HCT116 (cell line): ENCODE measurements at regions not wholly inside any gene's neighbourhood (a gene's known extent, or its start where the extent isn't known, plus 50 kb on each side); places are given as distances from the start of the nearest gene placed in this dataset.

Experiments used
- ATAC-seq: fragments of 200-7000 bp; cut with Tn5 transposase; 2 replicates; pipeline ENCODE4 v1.9.1; 2020; ENCODE audit warnings: mild to moderate bottlenecking, moderate library complexity
- BruUV-seq: library from RNA; stranded (reverse); fragments of 400-500 nt; replicated peaks from 2 replicates; lab custom pipeline; 2021; lab: Mats Ljungman, UMichigan
- CTCF ChIA-PET: fragments of 300-600 bp; sonication (Branson Sonifier 250); formaldehyde crosslinking; loops from one replicate; lab custom pipeline; 2021; ENCODE audit warnings: antibody characterized with exemption; lab: Charles Lee
- POLR2A ChIA-PET: fragments of 300-600, 350-600 bp; sonication (Branson Sonifier 250); formaldehyde crosslinking; loops from one replicate; lab custom pipeline; 2021; ENCODE audit warnings: antibody characterized with exemption; lab: Charles Lee
- RAD21 ChIA-PET, 2 experiments: fragments of 300-600 bp; sonication (Branson Sonifier 250); formaldehyde crosslinking; loops; one replicate each; lab custom pipeline; 2023; ENCODE audit warnings: low total read pairs in 2 of 2; ENCODE audit not compliant: uncharacterized antibody in 2 of 2, unreplicated experiment in 2 of 2, low non-redundant PET in 1 of 2; lab: Charles Lee
- DNase-seq: peaks from one replicate; pipeline ENCODE4 v3.0.0-alpha.2; 2010; ENCODE audit warnings: low read depth, low spot score
- H2AFZ ChIP-seq: fragments of 200-600 bp; shearing (Covaris generic), sonication (generic); 2 replicates; pipeline ENCODE4 v1.6.1; 2017; ENCODE audit warnings: low read depth, mixed run types, mixed read lengths, antibody characterized with exemption, low read length; ENCODE audit not compliant: poor library complexity, severe bottlenecking
- H3K27ac ChIP-seq: 2 replicates; pipeline ENCODE4 v1.5.1; 2012; ENCODE audit warnings: low read depth, low read length
- H3K27me3 ChIP-seq: fragments of 200-600 bp; sonication (generic); 2 replicates; pipeline ENCODE4 v1.6.1; 2016; ENCODE audit warnings: mixed run types, low read length, mixed read lengths; ENCODE audit not compliant: insufficient read depth
- H3K36me3 ChIP-seq, 2 experiments: fragments of 200-500 bp in 1 of 2; fragments of 200-600 bp in 1 of 2; sonication (Bioruptor generic) in 1 of 2; sonication (generic) in 1 of 2; 2 replicates each; pipeline versions ENCODE4 v1.5.1 to v1.6.1; 2014 to 2016; ENCODE audit warnings: low read length in 2 of 2, inconsistent platforms in 1 of 2, mixed read lengths in 1 of 2, mixed run types in 1 of 2; ENCODE audit not compliant: insufficient read depth in 2 of 2, control insufficient read depth in 1 of 2
- H3K4me1 ChIP-seq, 2 experiments: fragments of 200-600 bp in 1 of 2; sonication (generic) in 1 of 2; 2 replicates each; pipeline versions ENCODE4 v1.5.1 to v1.6.1; 2012 to 2017; ENCODE audit warnings: low read length in 2 of 2, inconsistent platforms in 1 of 2, mild to moderate bottlenecking in 1 of 2, mixed read lengths in 1 of 2, mixed run types in 1 of 2, moderate library complexity in 1 of 2; ENCODE audit not compliant: insufficient read depth in 2 of 2, control insufficient read depth in 1 of 2
- H3K4me2 ChIP-seq: fragments of 200-600 bp; sonication (generic); 2 replicates; pipeline ENCODE4 v1.6.1; 2017; ENCODE audit warnings: mixed run types, low read length, mixed read lengths
- H3K4me3 ChIP-seq, 2 experiments: fragments of 200-600 bp in 1 of 2; sonication (generic) in 1 of 2; replicated peaks in 1 of 2; 2 replicates each; pipeline ENCODE4 v1.5.1; 2011 to 2016; ENCODE audit warnings: low read length in 2 of 2, control low read depth in 1 of 2, low read depth in 1 of 2, mild to moderate bottlenecking in 1 of 2, mixed read lengths in 1 of 2, mixed run types in 1 of 2
- H3K79me2 ChIP-seq: fragments of 200-600 bp; sonication (generic); 2 replicates; pipeline ENCODE4 v1.6.1; 2017; ENCODE audit warnings: mild to moderate bottlenecking, mixed run types, low read length, moderate library complexity, mixed read lengths; ENCODE audit not compliant: insufficient read depth
- H3K9ac ChIP-seq: fragments of 200-600 bp; sonication (generic); 2 replicates; pipeline ENCODE4 v1.6.1; 2016; ENCODE audit warnings: low read length, mixed read lengths
- H3K9me2 ChIP-seq: fragments of 200-600 bp; sonication (generic), shearing (Covaris generic); 2 replicates; pipeline ENCODE4 v1.6.1; 2017; ENCODE audit warnings: mixed run types, mild to moderate bottlenecking, moderate library complexity; ENCODE audit not compliant: insufficient read depth
- H3K9me3 ChIP-seq, 2 experiments: fragments of 200-500 bp in 1 of 2; fragments of 200-600 bp in 1 of 2; sonication (Bioruptor generic) in 1 of 2; sonication (generic) in 1 of 2; 2 replicates each; pipeline ENCODE4 v1.6.1; 2014 to 2017; ENCODE audit warnings: low read length in 2 of 2, mixed read lengths in 2 of 2, inconsistent platforms in 1 of 2, low read depth in 1 of 2, mild to moderate bottlenecking in 1 of 2, mixed run types in 1 of 2, moderate library complexity in 1 of 2; ENCODE audit not compliant: control insufficient read depth in 1 of 2, insufficient read depth in 1 of 2
- H4K20me1 ChIP-seq: fragments of 200-600 bp; sonication (generic), shearing (Covaris generic); 2 replicates; pipeline ENCODE4 v1.6.1; 2017; ENCODE audit warnings: mixed run types, mild to moderate bottlenecking, moderate library complexity; ENCODE audit not compliant: insufficient read depth
- CBX3 ChIP-seq: IDR thresholded peaks from 2 replicates; pipeline ENCODE4 v1.6.1; 2012; ENCODE audit warnings: low read depth
- CEBPB ChIP-seq: IDR thresholded peaks from 2 replicates; pipeline ENCODE4 v1.6.1; 2012; ENCODE audit warnings: low read depth
- EGR1 ChIP-seq: IDR thresholded peaks from 2 replicates; pipeline ENCODE4 v1.6.1; 2012; ENCODE audit warnings: low read depth
- EZH2 ChIP-seq: fragments of 200-600 bp; sonication (generic); IDR thresholded peaks from 2 replicates; pipeline ENCODE4 v1.6.1; 2017; ENCODE audit warnings: antibody characterized with exemption, mixed run types
- FOSL1 ChIP-seq: IDR thresholded peaks from 2 replicates; pipeline ENCODE4 v1.6.1; 2012; ENCODE audit warnings: low read depth
- JUND ChIP-seq: IDR thresholded peaks from 2 replicates; pipeline ENCODE4 v1.6.1; 2012
- POLR2AphosphoS5 ChIP-seq: IDR thresholded peaks from 2 replicates; pipeline ENCODE4 v1.6.1; 2011; ENCODE audit warnings: mild to moderate bottlenecking, low read depth, low read length, moderate library complexity
- RAD21 ChIP-seq: IDR thresholded peaks from 2 replicates; pipeline ENCODE4 v1.6.1; 2012; ENCODE audit warnings: low read depth, mild to moderate bottlenecking
- SIN3A ChIP-seq: IDR thresholded peaks from 2 replicates; pipeline ENCODE4 v1.6.1; 2012; ENCODE audit warnings: low read depth
- SRF ChIP-seq: IDR thresholded peaks from 2 replicates; pipeline ENCODE4 v1.6.1; 2012; ENCODE audit warnings: low read depth
- TCF7L2 ChIP-seq: IDR thresholded peaks from 2 replicates; pipeline ENCODE4 v1.7.0; 2011; ENCODE audit warnings: borderline replicate concordance, inconsistent platforms; ENCODE audit not compliant: insufficient read depth, insufficient read length; ENCODE audit errors: extremely low read depth
- YY1 ChIP-seq: IDR thresholded peaks from 2 replicates; pipeline ENCODE4 v1.6.1; 2011; ENCODE audit warnings: low read length, low read depth, moderate library complexity, mild to moderate bottlenecking; ENCODE audit not compliant: insufficient replicate concordance; ENCODE audit errors: extremely low read depth
- ZFX ChIP-seq: fragments of 450-650 bp; IDR thresholded peaks from 2 replicates; pipeline ENCODE4 v1.6.1; 2017
- ZNF274 ChIP-seq: fragments of 200-500 bp; sonication (Bioruptor generic); IDR thresholded peaks from 2 replicates; pipeline ENCODE4 v1.6.1; 2014; ENCODE audit warnings: mild to moderate bottlenecking, low read depth, low read length, inconsistent platforms
- intact Hi-C: fragments of 100-400 bp; cut with micrococcal nuclease; formaldehyde crosslinking; loops from 2 replicates; pipeline ENCODE4 v1.10.0; 2022
- TF ChIP-seq, protein P1 (sequence below): IDR thresholded peaks from 2 replicates; pipeline ENCODE4 v1.6.1; 2011; ENCODE audit warnings: mild to moderate bottlenecking, low read length, moderate library complexity; ENCODE audit not compliant: insufficient replicate concordance; ENCODE audit errors: extremely low read depth
- TF ChIP-seq, protein P2 (sequence below): IDR thresholded peaks from 2 replicates; pipeline ENCODE4 v1.6.1; 2012; ENCODE audit warnings: low read depth

DNA sequence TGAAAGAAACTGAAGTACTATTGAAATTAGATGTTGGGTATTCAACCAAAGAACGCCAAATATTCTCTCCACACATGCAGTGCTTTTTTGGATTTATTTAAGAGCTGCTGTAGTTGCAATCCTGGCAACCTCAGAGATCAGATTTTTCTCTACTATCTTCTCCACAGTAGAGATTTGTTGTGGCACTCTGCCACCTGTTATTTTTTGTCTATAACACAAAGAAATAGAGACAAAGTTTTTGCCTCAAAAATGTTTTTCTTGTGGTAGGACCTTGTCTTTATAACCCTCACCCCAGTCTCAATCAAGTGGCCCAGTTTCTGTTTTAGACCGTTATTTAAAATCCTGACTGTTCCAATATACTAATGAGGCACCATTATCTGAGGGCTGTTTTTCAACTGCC, 79.4 kb downstream of the SCG2 start:
- POLR2A ChIA-PET: interaction anchor here (1.1 kb wide), 1 partner anchor 15 kb away, joined by 3 read pairs; no protein-coding TSS in a partner anchor
- no peaks in the 10 kb centered on the region; a peak in 1 of 4 replicates for H3K36me3 ChIP-seq
- no peak for DNase-seq

DNA sequence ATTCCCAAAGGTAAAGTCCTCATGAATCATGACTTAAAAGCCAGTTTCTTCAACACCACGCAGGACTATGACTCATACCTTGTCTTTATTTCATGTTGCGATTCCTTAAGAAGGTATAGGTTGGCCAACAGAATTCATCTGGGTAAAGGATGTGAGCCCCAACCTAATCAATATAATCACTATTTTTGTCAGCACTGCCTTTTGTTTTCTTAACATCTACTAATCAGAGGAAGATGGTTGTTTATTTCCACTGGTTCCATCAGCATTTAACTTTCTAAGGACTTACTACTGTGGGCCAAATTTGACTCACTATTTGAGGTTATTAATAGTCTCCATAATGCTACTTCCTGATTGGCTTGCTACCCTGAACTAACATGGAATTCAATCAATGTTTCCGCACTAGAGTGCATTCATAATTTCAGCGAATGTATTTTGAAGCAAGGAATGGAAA, 78.6 kb downstream of the SCG2 start:
- H3K27me3 ChIP-seq: no peaks in the 10 kb centered on the region
- no peaks in the 10 kb centered on the region; a peak in 1 of 4 replicates for H3K36me3 ChIP-seq
- ChIA-PET POLR2A (no interaction called here), CTCF (no interaction called here), RAD21 (no interaction called here)
- H3K9me2 ChIP-seq: no peaks in the 10 kb centered on the region
- no peaks in the 10 kb centered on the region for H3K79me2 ChIP-seq
- peak; percentile 94 for DNase-seq
- peaks cover 50 to 58% of the 10 kb centered on the region in 2 experiments for H3K4me1 ChIP-seq
- H4K20me1 ChIP-seq: no peaks in the 10 kb centered on the region
- H3K4me2 ChIP-seq: peak overlapping the region; percentile 62
- H3K9me3 ChIP-seq: no peaks in the 10 kb centered on the region
- peak overlapping the region; percentile 36 for H3K9ac ChIP-seq
- intact Hi-C loops: loop anchor here (10.0 kb wide), 1 partner anchor 549 kb away; no protein-coding TSS in a partner anchor
- BruUV-seq: no TSS peak
- H3K4me3 ChIP-seq: peak overlapping the region in 1 of 2 experiments; percentile 4; a peak in 1 of 4 replicates
- H3K27ac ChIP-seq: peak overlapping the region; percentile 96
- H2AFZ ChIP-seq: no peak overlapping the region
- peak; percentile 83 for ATAC-seq
- peak; percentile 80 for TF ChIP-seq SRF
- no peak for TF ChIP-seq ZFX
- no peak for TF ChIP-seq YY1
- TF ChIP-seq RAD21: peak; percentile 39; the same call in 1 of the 2 replicates
- TF ChIP-seq SIN3A: peak; percentile 52; the same call in 1 of the 2 replicates
- peak; percentile 82 for TF ChIP-seq TCF7L2
- peak; percentile 95 for TF ChIP-seq FOSL1
- TF ChIP-seq ZNF274: no peak
- peak; percentile 83 for TF ChIP-seq CBX3
- no peak for TF ChIP-seq EZH2
- TF ChIP-seq, protein P1, sequence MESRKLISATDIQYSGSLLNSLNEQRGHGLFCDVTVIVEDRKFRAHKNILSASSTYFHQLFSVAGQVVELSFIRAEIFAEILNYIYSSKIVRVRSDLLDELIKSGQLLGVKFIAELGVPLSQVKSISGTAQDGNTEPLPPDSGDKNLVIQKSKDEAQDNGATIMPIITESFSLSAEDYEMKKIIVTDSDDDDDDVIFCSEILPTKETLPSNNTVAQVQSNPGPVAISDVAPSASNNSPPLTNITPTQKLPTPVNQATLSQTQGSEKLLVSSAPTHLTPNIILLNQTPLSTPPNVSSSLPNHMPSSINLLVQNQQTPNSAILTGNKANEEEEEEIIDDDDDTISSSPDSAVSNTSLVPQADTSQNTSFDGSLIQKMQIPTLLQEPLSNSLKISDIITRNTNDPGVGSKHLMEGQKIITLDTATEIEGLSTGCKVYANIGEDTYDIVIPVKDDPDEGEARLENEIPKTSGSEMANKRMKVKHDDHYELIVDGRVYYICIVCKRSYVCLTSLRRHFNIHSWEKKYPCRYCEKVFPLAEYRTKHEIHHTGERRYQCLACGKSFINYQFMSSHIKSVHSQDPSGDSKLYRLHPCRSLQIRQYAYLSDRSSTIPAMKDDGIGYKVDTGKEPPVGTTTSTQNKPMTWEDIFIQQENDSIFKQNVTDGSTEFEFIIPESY: no peak
- peak; percentile 76; the same call in 1 of the 2 replicates for TF ChIP-seq CEBPB
- TF ChIP-seq JUND: peak; percentile 93
- TF ChIP-seq, protein P2, sequence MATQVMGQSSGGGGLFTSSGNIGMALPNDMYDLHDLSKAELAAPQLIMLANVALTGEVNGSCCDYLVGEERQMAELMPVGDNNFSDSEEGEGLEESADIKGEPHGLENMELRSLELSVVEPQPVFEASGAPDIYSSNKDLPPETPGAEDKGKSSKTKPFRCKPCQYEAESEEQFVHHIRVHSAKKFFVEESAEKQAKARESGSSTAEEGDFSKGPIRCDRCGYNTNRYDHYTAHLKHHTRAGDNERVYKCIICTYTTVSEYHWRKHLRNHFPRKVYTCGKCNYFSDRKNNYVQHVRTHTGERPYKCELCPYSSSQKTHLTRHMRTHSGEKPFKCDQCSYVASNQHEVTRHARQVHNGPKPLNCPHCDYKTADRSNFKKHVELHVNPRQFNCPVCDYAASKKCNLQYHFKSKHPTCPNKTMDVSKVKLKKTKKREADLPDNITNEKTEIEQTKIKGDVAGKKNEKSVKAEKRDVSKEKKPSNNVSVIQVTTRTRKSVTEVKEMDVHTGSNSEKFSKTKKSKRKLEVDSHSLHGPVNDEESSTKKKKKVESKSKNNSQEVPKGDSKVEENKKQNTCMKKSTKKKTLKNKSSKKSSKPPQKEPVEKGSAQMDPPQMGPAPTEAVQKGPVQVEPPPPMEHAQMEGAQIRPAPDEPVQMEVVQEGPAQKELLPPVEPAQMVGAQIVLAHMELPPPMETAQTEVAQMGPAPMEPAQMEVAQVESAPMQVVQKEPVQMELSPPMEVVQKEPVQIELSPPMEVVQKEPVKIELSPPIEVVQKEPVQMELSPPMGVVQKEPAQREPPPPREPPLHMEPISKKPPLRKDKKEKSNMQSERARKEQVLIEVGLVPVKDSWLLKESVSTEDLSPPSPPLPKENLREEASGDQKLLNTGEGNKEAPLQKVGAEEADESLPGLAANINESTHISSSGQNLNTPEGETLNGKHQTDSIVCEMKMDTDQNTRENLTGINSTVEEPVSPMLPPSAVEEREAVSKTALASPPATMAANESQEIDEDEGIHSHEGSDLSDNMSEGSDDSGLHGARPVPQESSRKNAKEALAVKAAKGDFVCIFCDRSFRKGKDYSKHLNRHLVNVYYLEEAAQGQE: no peak
- TF ChIP-seq EGR1: no peak; the same call in 1 of the 2 replicates

More for the DNA sequence above, 79.4 kb downstream of the SCG2 start:
- H3K4me3 ChIP-seq: no peak overlapping the region
- H3K9me3 ChIP-seq: no peaks in the 10 kb centered on the region
- peaks cover 50 to 54% of the 10 kb centered on the region in 2 experiments for H3K4me1 ChIP-seq
- RAD21 ChIA-PET: no interaction called here
- ATAC-seq: no peak
- no peaks in the 10 kb centered on the region for H3K9me2 ChIP-seq
- intact Hi-C loops: loop anchor here (10.0 kb wide), 1 partner anchor 548 kb away; no protein-coding TSS in a partner anchor
- TF ChIP-seq SIN3A (no peak), POLR2AphosphoS5 (0 out of 2 replicates have a peak, but pooled peaks have one; percentile 24)
- TF ChIP-seq, all 23 proteins: peak for 1
- CTCF ChIA-PET: no interaction called here
- H4K20me1 ChIP-seq: no peaks in the 10 kb centered on the region
- peak overlapping the region; percentile 62 for H3K4me2 ChIP-seq
- H3K79me2 ChIP-seq: no peaks in the 10 kb centered on the region
- H3K27ac ChIP-seq: peak overlapping the region; percentile 96
- BruUV-seq: no TSS peak
- peak overlapping the region; percentile 4; the same call in 1 of the 2 replicates for H3K9ac ChIP-seq
- H2AFZ ChIP-seq: no peak overlapping the region
- no peaks in the 10 kb centered on the region for H3K27me3 ChIP-seq
